Gastroesophageal sphincter (tissue), 3 donors: ENCODE measurements at regions not wholly inside any gene's neighbourhood (a gene's known extent, or its start where the extent isn't known, plus 50 kb on each side); places are given as distances from the start of the nearest gene placed in this dataset.

Experiments used
- CTCF ChIP-seq, 4 experiments: fragments of 200-600 bp in 2 of 4; fragments of 450-650 bp in 2 of 4; sonication (generic) in 1 of 4; IDR thresholded peaks; one replicate each; pipeline ENCODE4 v1.5.1; 2017 to 2019; ENCODE audit warnings: antibody characterized with exemption in 4 of 4, mild to moderate bottlenecking in 2 of 4, moderate library complexity in 2 of 4
- EP300 ChIP-seq: sonication (generic); formaldehyde crosslinking; IDR thresholded peaks from one replicate; pipeline ENCODE4 v1.6.1; 2017; ENCODE audit warnings: antibody characterized with exemption, mild to moderate bottlenecking
- POLR2A ChIP-seq, 2 donors: fragments of 450-650 bp; IDR thresholded peaks; one replicate each; pipeline ENCODE4 v1.6.1; 2017; ENCODE audit warnings: antibody characterized with exemption in 2 of 2, mild to moderate bottlenecking in 2 of 2, moderate library complexity in 1 of 2
- POLR2AphosphoS5 ChIP-seq: sonication (generic); formaldehyde crosslinking; IDR thresholded peaks from one replicate; pipeline ENCODE4 v1.6.1; 2017; ENCODE audit warnings: antibody characterized with exemption

- no peak for TF ChIP-seq CTCF (IDR thresholded peaks at IDR 0.05)
- no peak for TF ChIP-seq POLR2A (IDR thresholded peaks at IDR 0.05)
- TF ChIP-seq POLR2AphosphoS5: no peak
- no peak for TF ChIP-seq EP300
Observed at GRCh38 chr12:19852100-19852855, 413.0 kb downstream of the AEBP2 start.
